ENCODE measurements at regions not wholly inside any gene's neighbourhood (a gene's known extent, or its start where the extent isn't known, plus 50 kb on each side); places are given as distances from the start of the nearest gene placed in this dataset.

- DNase-seq: no peak
- no peak for ATAC-seq
- peaks cover 0 to 10% (median 0%) of the 10 kb centered on the region in 11 donors for H3K9me3 ChIP-seq
- no peak overlapping the region for H3K4me3 ChIP-seq
- H3K4me1 ChIP-seq: peaks cover 0 to 12% (median 0%) of the 10 kb centered on the region in 9 donors
- no peaks in the 10 kb centered on the region for H3K27me3 ChIP-seq
- WGBS, 2 donors: 82 to 90% methylated on average over 3 of the region's 3 CpGs
- no peak for TF ChIP-seq CTCF (IDR thresholded peaks at IDR 0.05)
- intact Hi-C loops (cut with DNase I): no loop called here
- no peak overlapping the region for H3K27ac ChIP-seq
- H3K36me3 ChIP-seq: no peaks in the 10 kb centered on the region
These were observed 59.1 kb upstream of the FAM20A start for GRCh38 chr17:68660302-68660701.

DNA sequence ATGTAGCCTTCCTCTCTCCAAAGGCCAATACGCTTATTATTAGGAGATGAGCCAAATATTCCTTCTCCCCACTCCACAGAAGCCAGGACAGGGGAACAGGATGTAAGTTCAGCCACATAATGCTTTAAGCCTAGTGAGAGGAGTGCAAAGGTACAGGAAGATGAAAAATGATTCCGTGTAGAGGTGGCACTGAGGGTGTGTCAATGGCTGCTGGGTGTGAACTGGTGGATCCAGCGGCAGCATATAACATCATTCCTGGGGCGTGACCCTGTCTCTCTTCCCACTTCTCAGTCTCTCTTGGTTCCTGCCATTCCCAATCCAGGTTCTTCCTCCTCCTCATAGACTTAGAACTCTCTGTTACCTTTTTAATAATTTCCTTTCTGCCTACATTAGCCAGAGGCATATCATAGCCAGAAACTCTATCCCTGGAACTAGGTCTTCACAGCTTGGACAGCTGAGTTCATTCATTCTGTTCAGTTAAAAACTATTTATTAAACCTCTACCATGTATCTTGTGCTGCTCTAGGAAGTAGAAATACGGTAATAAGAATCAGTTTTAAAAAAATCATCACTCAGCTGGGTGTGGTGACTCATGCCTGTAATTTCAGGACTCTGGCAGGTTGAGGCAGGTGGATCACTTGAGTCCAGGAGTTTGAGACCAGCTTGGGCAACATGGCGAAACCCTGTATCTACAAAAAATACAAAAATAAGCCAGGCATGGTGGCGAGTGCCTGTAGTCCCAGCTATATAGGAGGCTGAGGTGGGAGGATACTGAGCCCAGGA is 58.0 kb upstream of the FAM20A start:
- H3K27me3 ChIP-seq: no peaks in the 10 kb centered on the region
- peaks cover 0 to 10% (median 0%) of the 10 kb centered on the region in 11 donors for H3K9me3 ChIP-seq
- peaks cover 0 to 12% (median 0%) of the 10 kb centered on the region in 9 donors for H3K4me1 ChIP-seq
- intact Hi-C loops (cut with DNase I): no loop called here
- H3K36me3 ChIP-seq: no peaks in the 10 kb centered on the region
- H3K27ac ChIP-seq: no peak overlapping the region
- H3K4me3 ChIP-seq: no peak overlapping the region
- DNase-seq (no peak), ATAC-seq (no peak)
- WGBS, 2 donors: 79 to 87% methylated on average over 7 of the region's 7 CpGs
- TF ChIP-seq CTCF (IDR thresholded peaks at IDR 0.05): no peak

GRCh38 chr17:68657576-68657975 is 56.4 kb upstream of the FAM20A start:
- DNase-seq: no peak
- WGBS, 2 donors: 63 to 71% methylated on average over 2 of the region's 2 CpGs
- peak overlapping the region in 3 of 10 donors; percentile 18 to 38 (median 19) for H3K27ac ChIP-seq

GRCh38 chr17:68657166-68657565 is 56.0 kb upstream of the FAM20A start:
- H3K9me3 ChIP-seq: no peaks in the 10 kb centered on the region
- no peak for DNase-seq
- H3K27ac ChIP-seq: peak overlapping the region in 5 of 10 donors; percentile 3 to 38 (median 19)
- ATAC-seq: peak in 4 of 8 donors; percentile 35 to 65 (median 59)
- no peaks in the 10 kb centered on the region for H3K36me3 ChIP-seq
- no peaks in the 10 kb centered on the region for H3K27me3 ChIP-seq
- peaks cover 0 to 12% (median 0%) of the 10 kb centered on the region in 9 donors for H3K4me1 ChIP-seq
- H3K4me3 ChIP-seq: no peak overlapping the region
- WGBS, 2 donors: 61 to 79% methylated on average over 4 of the region's 4 CpGs
- no peak for TF ChIP-seq CTCF (IDR thresholded peaks at IDR 0.05)
- intact Hi-C loops (cut with DNase I): no loop called here

More at GRCh38 chr17:68657576-68657975, 56.4 kb upstream of the FAM20A start:
- no peak for TF ChIP-seq CTCF (IDR thresholded peaks at IDR 0.05)
- no peaks in the 10 kb centered on the region for H3K36me3 ChIP-seq
- no peaks in the 10 kb centered on the region for H3K27me3 ChIP-seq
- peaks cover 0 to 12% (median 0%) of the 10 kb centered on the region in 9 donors for H3K4me1 ChIP-seq
- intact Hi-C loops (cut with DNase I): no loop called here
- peak in 1 of 8 donors; percentile 31 for ATAC-seq
- H3K9me3 ChIP-seq: no peaks in the 10 kb centered on the region
- no peak overlapping the region for H3K4me3 ChIP-seq

All from heart right ventricle (tissue), 16 donors.